HUES6 (cell line): ENCODE measurements at regions not wholly inside any gene's neighbourhood (a gene's known extent, or its start where the extent isn't known, plus 50 kb on each side); places are given as distances from the start of the nearest gene placed in this dataset.

Experiments
- H3K27ac ChIP-seq: 2 replicates; pipeline ENCODE4 v1.7.0; 2013; ENCODE audit warnings: low read depth, mild to moderate bottlenecking, low read length, inconsistent platforms
- H3K27me3 ChIP-seq: 2 replicates; pipeline ENCODE4 v1.6.1; 2013; ENCODE audit warnings: low read length; ENCODE audit not compliant: control insufficient read depth, insufficient read depth
- H3K36me3 ChIP-seq: 2 replicates; pipeline ENCODE4 v1.6.1; 2013; ENCODE audit warnings: low read length; ENCODE audit not compliant: control insufficient read depth, insufficient read depth
- H3K4me1 ChIP-seq: 2 replicates; pipeline ENCODE4 v1.6.1; 2013; ENCODE audit warnings: low read length; ENCODE audit not compliant: control insufficient read depth, insufficient read depth
- H3K4me3 ChIP-seq: 2 replicates; pipeline ENCODE4 v1.5.1; 2013; ENCODE audit warnings: low read depth, low read length
- H3K9ac ChIP-seq: one replicate; pipeline ENCODE4 v1.6.1; 2013; ENCODE audit warnings: mild to moderate bottlenecking, low read length
- H3K9me3 ChIP-seq: 2 replicates; pipeline ENCODE4 v1.6.1; 2013; ENCODE audit warnings: low read depth, low read length; ENCODE audit not compliant: control insufficient read depth, insufficient read depth

DNA sequence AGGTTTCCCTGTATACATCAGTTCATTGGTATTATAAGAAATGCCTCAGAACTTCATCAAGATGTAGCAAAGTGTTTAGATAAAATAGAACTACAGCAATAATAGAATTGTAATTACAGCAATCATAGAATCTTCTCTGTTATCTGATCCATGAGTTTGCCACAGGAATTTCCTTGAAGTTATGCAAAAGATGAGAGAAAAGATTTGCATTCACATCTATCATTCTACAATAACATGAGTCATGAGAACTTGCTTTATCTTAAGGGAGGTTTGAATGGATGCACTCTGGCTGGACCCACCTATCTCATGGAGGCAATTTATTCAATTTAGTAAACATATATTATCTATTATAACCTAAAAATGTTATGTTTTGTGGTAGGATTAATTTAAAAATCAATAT lies 329.8 kb upstream of the EPHA7 start:
- Histone ChIP-seq H3K36me3 (no peaks in the 10 kb centered on the region), H3K27ac (no peak overlapping the region), H3K27me3 (no peaks in the 10 kb centered on the region), H3K4me1 (no peaks in the 10 kb centered on the region), H3K9me3 (no peaks in the 10 kb centered on the region), H3K4me3 (no peak overlapping the region), H3K9ac (no peak overlapping the region)

DNA sequence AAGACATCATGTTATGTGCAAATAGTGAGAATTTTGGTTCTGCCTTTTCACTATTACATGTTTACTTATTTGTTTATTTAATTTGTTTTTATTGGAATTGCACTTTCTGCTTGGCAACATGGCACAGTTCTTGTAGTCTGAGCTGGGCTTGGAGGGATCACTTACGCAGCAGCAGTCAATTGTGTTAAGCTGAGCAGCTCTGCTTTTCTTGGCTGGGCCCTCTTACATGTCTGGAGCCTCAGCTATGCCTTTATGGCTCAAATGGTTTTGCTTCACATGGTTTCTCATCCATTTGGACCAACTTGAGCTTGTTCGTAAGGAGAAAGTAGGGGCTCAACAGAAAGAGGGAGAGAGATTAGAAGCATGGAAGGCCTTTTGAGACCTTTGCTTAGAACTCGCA lies 327.5 kb upstream of the EPHA7 start:
- Histone ChIP-seq H3K9ac (no peak overlapping the region), H3K4me3 (no peak overlapping the region), H3K4me1 (no peaks in the 10 kb centered on the region), H3K9me3 (no peaks in the 10 kb centered on the region), H3K36me3 (no peaks in the 10 kb centered on the region), H3K27me3 (no peaks in the 10 kb centered on the region), H3K27ac (no peak overlapping the region)

DNA sequence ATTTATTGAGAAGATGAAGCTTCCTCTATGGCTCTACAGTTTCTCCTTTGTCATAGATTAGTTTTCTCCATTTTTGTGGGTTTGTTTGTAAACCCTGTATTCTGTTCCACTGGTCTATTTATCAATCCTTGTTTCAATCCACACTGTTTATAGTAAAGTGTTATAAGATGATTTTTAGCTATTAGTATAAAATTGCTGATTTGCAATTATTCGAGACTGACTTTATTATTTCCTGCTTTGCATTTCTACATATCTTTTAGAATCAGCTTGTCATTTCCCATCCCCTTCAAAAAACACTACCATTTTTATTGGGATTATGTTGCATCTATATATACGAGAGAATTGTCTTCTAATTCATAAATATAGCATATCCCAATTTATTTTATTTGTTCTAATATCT lies 325.9 kb upstream of the EPHA7 start:
- H3K9me3 ChIP-seq, result no peaks in the 10 kb centered on the region

DNA sequence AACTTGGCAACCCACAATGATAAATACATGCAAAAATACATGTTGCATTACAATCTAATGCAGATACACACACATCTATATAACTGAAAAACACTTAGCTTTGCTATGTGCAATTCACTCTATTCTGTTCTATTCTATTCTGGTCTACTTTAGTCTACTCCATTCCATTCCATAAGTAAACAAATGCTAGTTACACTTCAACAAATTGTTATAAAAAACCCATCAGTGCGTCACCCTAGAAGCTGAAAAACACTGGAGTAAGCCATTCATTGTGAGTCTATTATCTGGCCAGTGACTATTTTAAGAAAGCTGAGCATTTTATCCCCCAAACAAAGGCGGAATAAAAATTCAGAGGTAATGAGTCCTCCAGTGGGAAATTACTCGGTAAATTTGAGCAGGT lies 315.7 kb upstream of the EPHA7 start:
- Histone ChIP-seq H3K4me3 (no peak overlapping the region), H3K9me3 (no peaks in the 10 kb centered on the region), H3K27me3 (no peaks in the 10 kb centered on the region), H3K9ac (no peak overlapping the region), H3K36me3 (no peaks in the 10 kb centered on the region), H3K4me1 (no peaks in the 10 kb centered on the region; the same call in 1 of the 2 replicates), H3K27ac (no peak overlapping the region)

More for the DNA sequence above, 325.9 kb upstream of the EPHA7 start:
- Histone ChIP-seq H3K9ac (no peak overlapping the region), H3K4me3 (no peak overlapping the region), H3K36me3 (no peaks in the 10 kb centered on the region), H3K4me1 (no peaks in the 10 kb centered on the region), H3K27ac (no peak overlapping the region), H3K27me3 (no peaks in the 10 kb centered on the region)

DNA sequence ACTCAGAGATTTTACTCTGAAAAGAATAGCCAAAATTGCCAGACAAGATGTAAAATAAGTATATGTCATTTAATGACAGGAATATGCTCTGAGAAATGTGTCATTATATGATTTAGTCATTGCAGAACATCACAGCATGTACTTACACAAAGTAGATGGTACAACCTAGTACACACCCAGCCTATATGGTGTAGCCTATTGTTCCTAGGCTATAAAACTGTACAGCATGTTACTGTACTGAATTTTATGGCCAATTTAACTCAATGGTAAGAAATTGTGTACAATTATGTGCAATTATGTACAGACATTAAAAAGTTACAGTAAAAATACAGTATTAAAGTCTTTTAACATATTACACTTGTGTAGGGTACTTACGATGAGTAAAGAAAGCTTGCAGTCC lies 311.9 kb upstream of the EPHA7 start:
- Histone ChIP-seq H3K9me3 (no peaks in the 10 kb centered on the region), H3K4me1 (peaks cover 5% of the 10 kb centered on the region; the same call in 1 of the 2 replicates), H3K4me3 (no peak overlapping the region), H3K27me3 (no peaks in the 10 kb centered on the region), H3K36me3 (no peaks in the 10 kb centered on the region), H3K9ac (no peak overlapping the region), H3K27ac (no peak overlapping the region)

DNA sequence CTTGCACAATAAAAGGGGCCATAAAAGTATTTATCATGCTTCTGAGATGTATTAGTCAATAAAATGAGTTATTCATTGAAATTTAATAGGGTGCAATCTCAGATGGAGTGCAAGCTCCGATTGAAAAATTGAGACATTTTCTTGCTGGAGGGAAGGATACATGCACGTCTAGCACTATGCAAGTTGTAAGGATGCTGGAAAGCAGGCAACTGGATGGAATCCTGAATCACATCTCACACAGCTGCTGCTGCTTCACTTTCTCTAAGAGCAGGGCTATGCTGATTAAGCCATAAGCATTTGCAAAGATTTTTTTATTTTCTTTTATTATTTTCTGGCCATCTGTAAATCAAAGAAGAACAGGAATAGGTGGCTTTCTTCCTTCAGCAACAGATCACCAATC lies 308.8 kb upstream of the EPHA7 start:
- Histone ChIP-seq H3K36me3 (no peaks in the 10 kb centered on the region), H3K4me1 (peaks cover 5% of the 10 kb centered on the region; the same call in 1 of the 2 replicates), H3K27ac (no peak overlapping the region), H3K9me3 (no peaks in the 10 kb centered on the region), H3K9ac (no peak overlapping the region), H3K4me3 (no peak overlapping the region), H3K27me3 (no peaks in the 10 kb centered on the region)

DNA sequence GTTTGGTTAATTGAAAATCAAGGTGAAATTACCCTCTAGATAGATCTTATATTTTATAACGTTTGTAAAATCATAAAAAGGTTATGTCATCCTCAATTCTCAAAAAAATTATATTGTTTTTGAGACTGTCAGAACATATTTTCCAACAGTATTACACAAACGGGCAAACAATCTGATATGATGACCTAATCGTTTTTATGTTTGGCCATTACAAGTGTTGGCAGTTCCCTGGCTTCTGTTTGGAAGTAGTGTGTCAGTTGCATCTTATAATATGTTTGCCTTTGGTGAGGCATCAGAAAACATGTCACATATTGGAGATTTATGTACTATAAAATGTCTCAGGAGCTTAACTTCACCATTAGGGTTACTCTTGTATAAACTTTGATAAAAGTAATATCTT lies 308.1 kb upstream of the EPHA7 start:
- no peak overlapping the region for H3K9ac ChIP-seq
- no peak overlapping the region for H3K4me3 ChIP-seq
- H3K27ac ChIP-seq, result no peak overlapping the region
- no peaks in the 10 kb centered on the region for H3K27me3 ChIP-seq
- no peaks in the 10 kb centered on the region for H3K36me3 ChIP-seq
- H3K9me3 ChIP-seq, result no peaks in the 10 kb centered on the region
- peaks cover 5% of the 10 kb centered on the region; the same call in 1 of the 2 replicates for H3K4me1 ChIP-seq

DNA sequence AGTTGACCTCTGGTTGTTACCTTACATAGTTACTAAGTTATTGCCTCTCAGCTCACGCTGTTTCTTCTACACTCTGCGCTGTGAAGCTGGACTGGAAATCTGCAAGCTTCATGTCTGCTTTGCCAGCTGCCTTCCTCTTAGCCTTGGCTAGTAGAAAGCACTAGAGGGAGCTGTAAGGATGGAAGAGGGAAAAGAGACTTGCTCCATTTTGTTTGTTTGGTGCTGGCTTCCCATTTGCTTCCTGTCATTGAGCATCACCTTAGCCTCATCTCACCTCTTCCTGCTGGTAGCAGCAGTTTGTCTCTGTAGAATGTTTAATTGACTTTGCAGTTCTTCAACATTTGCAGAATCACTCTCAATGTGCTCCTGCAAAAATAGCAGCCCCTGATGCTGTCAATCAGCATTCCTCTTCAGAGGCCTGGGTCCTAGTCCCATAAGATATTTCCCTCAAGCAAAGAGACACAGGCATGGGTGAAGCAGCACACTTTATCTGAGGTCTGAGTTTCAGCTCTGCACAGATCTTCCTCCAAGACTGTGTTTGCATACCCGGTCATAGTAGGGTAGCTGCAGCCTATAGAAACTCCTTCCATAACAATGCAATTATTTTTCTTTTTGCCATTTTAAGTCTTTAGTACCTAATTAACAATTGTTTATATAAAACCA lies 302.2 kb upstream of the EPHA7 start:
- Histone ChIP-seq H3K27ac (no peak overlapping the region), H3K27me3 (no peaks in the 10 kb centered on the region), H3K36me3 (no peaks in the 10 kb centered on the region), H3K9ac (no peak overlapping the region), H3K9me3 (no peaks in the 10 kb centered on the region), H3K4me3 (no peak overlapping the region), H3K4me1 (no peaks in the 10 kb centered on the region)

DNA sequence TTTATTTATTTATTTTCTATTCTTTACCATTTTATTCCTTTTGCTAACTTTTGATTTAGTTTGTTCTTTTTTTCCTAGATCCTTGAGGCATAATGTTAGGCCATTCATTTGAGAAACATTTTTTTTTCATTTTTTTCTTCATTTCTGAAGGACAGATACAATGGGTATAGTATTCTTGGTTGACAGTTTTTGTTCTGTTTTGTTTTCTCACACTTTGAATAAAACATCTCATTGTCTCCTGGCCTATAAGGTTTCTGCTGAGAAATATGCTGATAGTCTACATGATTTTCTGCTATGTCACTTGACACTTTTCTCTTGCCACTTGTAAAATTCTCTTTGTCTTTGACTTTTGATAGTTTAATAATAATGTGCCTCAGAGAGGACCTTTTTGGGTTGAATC lies 294.6 kb upstream of the EPHA7 start:
- no peaks in the 10 kb centered on the region for H3K27me3 ChIP-seq
- peaks cover 24% of the 10 kb centered on the region for H3K9me3 ChIP-seq
- no peak overlapping the region for H3K27ac ChIP-seq
- H3K4me3 ChIP-seq, result no peak overlapping the region
- H3K4me1 ChIP-seq, result no peaks in the 10 kb centered on the region
- no peak overlapping the region for H3K9ac ChIP-seq
- no peaks in the 10 kb centered on the region for H3K36me3 ChIP-seq

DNA sequence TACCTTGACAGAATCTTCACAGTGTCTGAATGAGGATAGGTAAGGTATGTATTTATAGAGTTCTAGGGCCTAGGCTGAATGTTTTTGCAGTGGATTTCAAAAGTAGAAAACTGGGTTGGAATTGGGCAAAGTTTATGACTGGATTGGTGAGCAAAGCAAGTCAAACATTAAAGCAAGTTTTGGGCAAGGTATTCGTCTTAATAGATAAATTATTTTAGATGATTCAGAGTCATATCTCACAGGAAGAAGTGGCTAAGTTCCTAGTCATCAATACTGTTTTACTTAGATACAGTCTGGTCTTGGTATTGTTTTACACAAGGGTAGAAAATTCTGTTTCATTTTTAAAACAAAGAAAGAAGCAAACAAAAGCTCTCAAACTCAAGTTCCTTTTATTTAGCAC lies 284.1 kb upstream of the EPHA7 start:
- no peak overlapping the region for H3K9ac ChIP-seq
- H3K9me3 ChIP-seq, result peaks cover 23% of the 10 kb centered on the region
- H3K27ac ChIP-seq, result no peak overlapping the region
- H3K4me1 ChIP-seq, result no peaks in the 10 kb centered on the region
- H3K36me3 ChIP-seq, result no peaks in the 10 kb centered on the region
- no peaks in the 10 kb centered on the region for H3K27me3 ChIP-seq
- H3K4me3 ChIP-seq, result no peak overlapping the region

DNA sequence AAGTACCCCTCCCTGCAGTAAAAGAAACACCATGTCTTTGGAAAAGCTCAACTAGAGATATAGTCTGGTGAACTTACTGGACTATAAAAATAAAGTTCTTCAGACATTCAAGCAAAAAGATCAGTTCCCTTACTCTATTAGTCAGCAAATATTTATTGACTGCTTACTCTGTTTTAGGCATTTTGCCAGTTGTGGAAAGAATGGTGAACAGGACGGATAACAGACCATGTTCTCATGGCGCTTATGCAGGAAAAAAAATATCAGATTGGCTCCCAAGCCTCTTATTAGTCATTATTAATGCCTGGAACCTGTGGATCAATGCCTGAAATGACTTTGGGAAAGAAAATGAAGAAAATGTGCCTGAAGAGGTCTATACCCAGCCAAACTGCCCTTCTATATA lies 282.2 kb upstream of the EPHA7 start:
- Histone ChIP-seq H3K4me1 (no peaks in the 10 kb centered on the region), H3K36me3 (no peaks in the 10 kb centered on the region), H3K4me3 (no peak overlapping the region), H3K9me3 (peaks cover 8% of the 10 kb centered on the region; the same call in 1 of the 2 replicates), H3K9ac (no peak overlapping the region), H3K27me3 (no peaks in the 10 kb centered on the region), H3K27ac (no peak overlapping the region)

DNA sequence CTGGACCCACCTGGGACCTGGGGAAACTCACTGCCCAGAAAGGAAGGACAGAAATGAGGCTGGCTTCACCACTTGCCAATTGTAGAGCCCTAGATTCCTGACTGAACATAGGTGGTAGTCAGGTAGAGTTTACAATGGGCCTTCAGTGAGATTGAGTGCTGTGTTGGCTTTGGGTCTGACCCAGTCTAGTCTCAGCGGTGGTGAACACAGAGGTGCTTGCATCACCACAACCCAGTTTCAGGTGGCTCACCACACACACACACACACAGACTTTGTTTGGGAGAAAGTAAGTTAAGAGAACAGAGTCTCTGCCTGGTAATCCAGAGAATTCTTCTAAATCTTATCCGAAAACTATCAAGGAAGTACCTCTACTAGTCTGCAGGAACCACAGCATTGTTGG lies 266.1 kb upstream of the EPHA7 start:
- no peak overlapping the region for H3K4me3 ChIP-seq

More for the DNA sequence above, 266.1 kb upstream of the EPHA7 start:
- H3K36me3 ChIP-seq, result no peaks in the 10 kb centered on the region
- H3K27ac ChIP-seq, result no peak overlapping the region
- no peaks in the 10 kb centered on the region for H3K27me3 ChIP-seq
- no peaks in the 10 kb centered on the region for H3K9me3 ChIP-seq
- no peaks in the 10 kb centered on the region for H3K4me1 ChIP-seq
- no peak overlapping the region for H3K9ac ChIP-seq
